ENCODE measurements at regions not wholly inside any gene's neighbourhood (a gene's known extent, or its start where the extent isn't known, plus 50 kb on each side); places are given as distances from the start of the nearest gene placed in this dataset.

- Histone ChIP-seq H3K4me1 (no peaks in the 10 kb centered on the region), H3K27me3 (no peaks in the 10 kb centered on the region), H3K36me3 (no peaks in the 10 kb centered on the region), H4K20me1 (no peaks in the 10 kb centered on the region), H3K4me2 (no peak overlapping the region), H3K9ac (no peak overlapping the region), H3K9me3 (no peaks in the 10 kb centered on the region), H3K27ac (no peak overlapping the region), H3K4me3 (no peak overlapping the region)
- no peak for TF ChIP-seq Cebpa-rat (IDR thresholded peaks at IDR 0.05)
Observed at GRCh38 chr12:41866878-41867430, 277.7 kb downstream of the GXYLT1 start.

- H4K20me1 ChIP-seq = no peaks in the 10 kb centered on the region
Observed at GRCh38 chr12:41856228-41856627, 288.4 kb downstream of the GXYLT1 start.

DNA sequence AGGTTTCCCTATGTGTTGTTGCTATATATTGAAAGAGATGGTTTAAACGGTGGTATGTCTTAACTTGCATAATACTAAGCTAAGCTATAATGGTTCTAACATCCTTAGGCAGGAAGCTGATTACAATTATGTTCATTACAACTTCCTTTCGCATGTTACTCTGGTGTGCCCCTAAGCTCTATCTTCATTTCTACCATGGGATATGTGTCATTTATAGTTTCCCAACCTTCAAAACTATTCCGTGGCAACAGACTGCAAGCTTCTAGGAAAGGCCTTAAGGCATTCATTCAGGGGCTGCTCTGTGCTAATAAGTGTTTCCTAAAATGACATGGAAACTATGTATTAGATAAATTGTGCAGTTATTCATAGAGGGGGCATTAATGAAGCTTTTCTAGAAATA, 294.6 kb downstream of the GXYLT1 start:
- Histone ChIP-seq H3K36me3 (no peaks in the 10 kb centered on the region), H3K4me1 (no peaks in the 10 kb centered on the region), H3K27me3 (no peaks in the 10 kb centered on the region), H3K9ac (no peak overlapping the region), H3K4me2 (no peak overlapping the region), H3K27ac (no peak overlapping the region), H4K20me1 (no peaks in the 10 kb centered on the region), H3K9me3 (no peaks in the 10 kb centered on the region), H3K4me3 (no peak overlapping the region)
- no peak for TF ChIP-seq Cebpa-rat (IDR thresholded peaks at IDR 0.05)

More at GRCh38 chr12:41856228-41856627, 288.4 kb downstream of the GXYLT1 start:
- H3K9ac ChIP-seq = no peak overlapping the region
- no peaks in the 10 kb centered on the region for H3K27me3 ChIP-seq
- H3K27ac ChIP-seq = no peak overlapping the region
- 0 out of 2 replicates have a peak, but pooled peaks cover 6% of the 10 kb centered on the region for H3K9me3 ChIP-seq
- TF ChIP-seq Cebpa-rat (IDR thresholded peaks at IDR 0.05) = no peak
- H3K4me2 ChIP-seq = no peak overlapping the region
- no peak overlapping the region for H3K4me3 ChIP-seq
- H3K4me1 ChIP-seq = no peaks in the 10 kb centered on the region
- no peaks in the 10 kb centered on the region for H3K36me3 ChIP-seq

DNA sequence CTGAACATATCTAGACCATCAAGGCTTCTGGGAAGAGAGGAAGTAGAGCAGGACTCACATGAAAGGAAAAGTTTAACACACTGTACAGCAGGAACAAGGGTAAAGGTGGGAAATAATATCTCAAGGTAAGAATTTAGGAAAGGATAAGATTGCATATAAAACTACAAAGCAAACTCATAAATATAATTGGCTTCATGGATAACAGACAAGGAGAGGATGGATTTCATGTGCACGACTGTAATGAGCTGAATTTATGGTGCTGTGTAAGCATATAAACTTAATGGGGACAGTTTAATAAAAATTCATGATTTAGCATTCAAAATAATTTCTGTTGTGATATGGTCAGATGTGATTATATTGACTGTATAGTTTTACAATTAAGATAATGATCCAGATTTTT, 298.0 kb downstream of the GXYLT1 start:
- no peaks in the 10 kb centered on the region for H3K9me3 ChIP-seq
- H3K9ac ChIP-seq = no peak overlapping the region
- H4K20me1 ChIP-seq = no peaks in the 10 kb centered on the region
- no peak overlapping the region for H3K4me3 ChIP-seq
- H3K4me1 ChIP-seq = no peaks in the 10 kb centered on the region
- H3K4me2 ChIP-seq = no peak overlapping the region
- H3K36me3 ChIP-seq = no peaks in the 10 kb centered on the region
- H3K27me3 ChIP-seq = no peaks in the 10 kb centered on the region
- H3K27ac ChIP-seq = no peak overlapping the region
- no peak for TF ChIP-seq Cebpa-rat (IDR thresholded peaks at IDR 0.05)

DNA sequence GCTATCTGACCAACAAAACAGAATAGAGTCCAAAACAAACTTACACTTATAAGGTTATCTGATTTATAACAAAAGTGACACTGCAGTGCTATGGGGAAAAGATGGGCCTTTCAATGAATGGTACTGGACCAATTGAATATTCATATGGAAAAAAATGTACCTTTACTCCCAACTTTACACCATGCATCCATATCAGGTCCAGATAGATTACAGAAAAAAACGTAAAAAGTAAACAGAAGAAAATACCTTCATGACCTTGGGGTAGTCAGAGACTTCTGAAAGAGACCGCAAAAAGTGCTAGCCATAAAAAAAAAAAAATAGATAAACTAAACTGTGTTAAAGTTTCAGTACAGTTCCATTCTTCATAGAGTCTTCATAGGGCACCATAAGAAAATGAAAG, 308.3 kb downstream of the GXYLT1 start:
- Histone ChIP-seq H3K4me3 (no peak overlapping the region), H3K9ac (no peak overlapping the region), H3K4me2 (no peak overlapping the region), H3K9me3 (no peaks in the 10 kb centered on the region), H3K27ac (no peak overlapping the region), H3K4me1 (no peaks in the 10 kb centered on the region), H3K27me3 (no peaks in the 10 kb centered on the region), H3K36me3 (no peaks in the 10 kb centered on the region), H4K20me1 (no peaks in the 10 kb centered on the region)
- TF ChIP-seq Cebpa-rat (IDR thresholded peaks at IDR 0.05) = no peak

DNA sequence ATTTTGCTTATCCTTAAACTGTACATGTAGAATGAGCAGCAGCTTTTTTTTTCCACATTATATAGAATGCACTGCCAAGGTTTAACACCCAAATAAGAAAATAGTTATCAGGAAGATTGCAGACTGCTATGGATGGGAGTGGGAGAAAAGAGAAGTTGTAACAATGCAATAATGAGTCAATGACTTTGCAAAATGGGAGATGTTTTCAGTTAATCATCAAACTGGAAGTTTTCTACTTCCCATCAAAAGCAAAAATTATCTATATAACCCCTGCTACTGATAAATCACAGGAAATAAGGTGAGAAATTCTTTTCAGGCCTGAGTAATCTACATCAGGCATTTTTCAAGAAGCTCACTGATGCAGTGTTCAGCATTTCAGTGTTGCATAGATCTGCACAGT, 309.1 kb downstream of the GXYLT1 start:
- Histone ChIP-seq H3K27ac (no peak overlapping the region), H3K36me3 (no peaks in the 10 kb centered on the region), H3K4me2 (no peak overlapping the region), H3K4me1 (no peaks in the 10 kb centered on the region), H3K27me3 (no peaks in the 10 kb centered on the region), H3K4me3 (no peak overlapping the region), H3K9ac (no peak overlapping the region), H4K20me1 (no peaks in the 10 kb centered on the region), H3K9me3 (no peaks in the 10 kb centered on the region)
- TF ChIP-seq Cebpa-rat (IDR thresholded peaks at IDR 0.05) = no peak

DNA sequence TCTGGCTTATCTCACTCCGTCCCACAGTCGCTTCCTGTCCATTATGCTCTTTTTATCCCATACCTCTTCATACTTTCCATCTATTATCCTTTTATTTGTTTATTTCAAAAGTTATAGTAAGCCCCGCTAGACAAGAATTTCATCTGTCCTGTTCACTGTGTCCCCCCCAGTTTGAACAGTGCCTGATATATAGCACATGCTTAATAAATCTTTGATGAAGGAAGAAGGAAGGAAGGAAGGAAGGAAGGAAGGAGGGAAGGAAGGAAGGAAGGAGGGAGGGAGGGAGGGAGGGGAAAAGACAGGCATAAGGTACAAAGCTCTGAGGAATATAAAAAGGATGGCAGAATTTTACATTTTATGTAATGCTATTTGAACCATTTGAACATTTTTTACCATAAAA, 324.7 kb downstream of the GXYLT1 start:
- H4K20me1 ChIP-seq = no peaks in the 10 kb centered on the region
- no peaks in the 10 kb centered on the region for H3K9me3 ChIP-seq
- H3K36me3 ChIP-seq = no peaks in the 10 kb centered on the region
- no peaks in the 10 kb centered on the region for H3K27me3 ChIP-seq
- H3K4me1 ChIP-seq = no peaks in the 10 kb centered on the region
- no peak overlapping the region for H3K9ac ChIP-seq
- H3K27ac ChIP-seq = no peak overlapping the region
- TF ChIP-seq Cebpa-rat (IDR thresholded peaks at IDR 0.05) = no peak
- H3K4me2 ChIP-seq = no peak overlapping the region
- no peak overlapping the region for H3K4me3 ChIP-seq

- no peak overlapping the region for H3K27ac ChIP-seq
- no peaks in the 10 kb centered on the region for H4K20me1 ChIP-seq
- no peak for TF ChIP-seq Cebpa-rat (IDR thresholded peaks at IDR 0.05)
- H3K4me2 ChIP-seq = no peak overlapping the region
- H3K4me1 ChIP-seq = no peaks in the 10 kb centered on the region
- no peaks in the 10 kb centered on the region for H3K9me3 ChIP-seq
- no peak overlapping the region for H3K4me3 ChIP-seq
- H3K36me3 ChIP-seq = no peaks in the 10 kb centered on the region
- H3K27me3 ChIP-seq = no peaks in the 10 kb centered on the region
- H3K9ac ChIP-seq = no peak overlapping the region
Observed at GRCh38 chr12:41804026-41804425, 340.6 kb downstream of the GXYLT1 start.

DNA sequence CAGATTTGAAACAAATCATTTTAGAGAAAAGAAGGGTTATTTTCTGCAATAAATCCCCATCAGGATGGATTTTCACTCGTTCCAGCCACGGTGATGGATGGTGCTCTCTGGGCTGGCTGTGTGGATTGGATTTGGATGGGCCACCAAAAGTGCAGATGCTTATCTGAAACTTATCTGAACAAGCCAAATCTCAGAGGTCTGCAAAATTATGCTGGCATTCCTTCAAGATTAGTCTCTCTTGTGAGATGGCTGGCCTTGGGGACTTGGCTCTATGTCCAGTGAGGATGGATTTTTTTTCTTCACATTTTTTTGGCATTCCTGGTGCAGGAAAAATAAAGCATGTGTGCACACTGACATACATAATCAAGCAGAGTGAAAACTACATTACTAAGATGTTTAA, 341.9 kb downstream of the GXYLT1 start:
- no peaks in the 10 kb centered on the region for H3K4me1 ChIP-seq
- no peak overlapping the region for H3K27ac ChIP-seq
- no peaks in the 10 kb centered on the region for H4K20me1 ChIP-seq
- no peak for TF ChIP-seq Cebpa-rat (IDR thresholded peaks at IDR 0.05)
- no peak overlapping the region for H3K9ac ChIP-seq
- H3K27me3 ChIP-seq = no peaks in the 10 kb centered on the region
- no peaks in the 10 kb centered on the region for H3K9me3 ChIP-seq
- no peaks in the 10 kb centered on the region for H3K36me3 ChIP-seq
- no peak overlapping the region for H3K4me3 ChIP-seq
- no peak overlapping the region for H3K4me2 ChIP-seq

DNA sequence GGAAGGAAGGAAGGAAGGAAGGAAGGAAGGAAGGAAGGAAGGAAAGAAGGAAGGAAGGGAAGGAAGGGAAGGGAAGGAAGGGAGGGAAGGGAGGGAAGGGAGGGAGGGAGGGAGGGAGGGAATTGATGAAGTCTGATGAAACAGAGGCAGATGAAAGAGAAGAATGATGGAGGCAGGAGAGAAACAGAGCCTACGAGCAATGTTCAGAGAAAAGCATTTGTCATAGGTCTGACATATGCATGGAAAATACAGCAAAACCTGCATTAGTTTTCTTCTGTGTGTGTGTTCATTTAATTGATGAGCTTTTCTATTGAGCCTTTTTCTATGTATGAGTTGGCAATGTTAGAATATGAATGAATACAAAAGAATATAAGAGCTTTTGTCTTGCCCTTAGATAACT, 343.4 kb downstream of the GXYLT1 start:
- H3K4me2 ChIP-seq = no peak overlapping the region
- no peaks in the 10 kb centered on the region for H3K36me3 ChIP-seq
- TF ChIP-seq Cebpa-rat (IDR thresholded peaks at IDR 0.05) = no peak
- no peaks in the 10 kb centered on the region for H3K4me1 ChIP-seq
- H4K20me1 ChIP-seq = no peaks in the 10 kb centered on the region
- no peak overlapping the region for H3K4me3 ChIP-seq
- H3K27me3 ChIP-seq = no peaks in the 10 kb centered on the region
- no peak overlapping the region for H3K9ac ChIP-seq
- no peaks in the 10 kb centered on the region for H3K9me3 ChIP-seq
- no peak overlapping the region for H3K27ac ChIP-seq

DNA sequence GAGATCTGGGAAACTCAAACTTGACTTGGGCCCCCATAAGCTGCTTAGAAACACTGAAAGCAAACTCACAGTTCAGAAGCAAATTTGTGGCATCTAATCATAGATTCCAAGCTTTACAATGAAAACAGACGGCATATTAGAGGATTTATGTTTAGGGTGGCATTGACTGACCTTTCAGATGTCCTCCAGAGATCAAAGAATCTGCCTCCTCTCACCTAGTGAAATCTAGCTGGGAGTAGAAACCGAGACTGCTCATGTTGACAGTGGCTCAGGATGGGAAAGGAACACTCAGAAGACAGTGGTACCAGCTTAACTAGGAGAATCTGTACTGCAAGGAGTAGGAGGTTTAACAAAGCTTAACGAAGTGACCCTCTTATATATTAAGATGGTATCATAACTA, 345.0 kb downstream of the GXYLT1 start:
- Histone ChIP-seq H3K9me3 (no peaks in the 10 kb centered on the region), H3K4me2 (no peak overlapping the region), H3K27ac (no peak overlapping the region), H3K27me3 (no peaks in the 10 kb centered on the region), H3K4me3 (no peak overlapping the region), H3K4me1 (no peaks in the 10 kb centered on the region), H3K9ac (no peak overlapping the region), H3K36me3 (no peaks in the 10 kb centered on the region), H4K20me1 (no peaks in the 10 kb centered on the region)
- TF ChIP-seq Cebpa-rat (IDR thresholded peaks at IDR 0.05) = no peak

Data from BLaER1 (cell line).